ENCODE measurements at regions not wholly inside any gene's neighbourhood (a gene's known extent, or its start where the extent isn't known, plus 50 kb on each side); places are given as distances from the start of the nearest gene placed in this dataset.
"Not testable (repeated sequence)": the region's sequence is repeated elsewhere in the genome, so short reads cannot be mapped to it uniquely, and the experiment has no call there.

- DNase-seq: no peak
Observed at GRCh38 chr6:6875818-6876470, 231.8 kb upstream of the RREB1 start.

DNA sequence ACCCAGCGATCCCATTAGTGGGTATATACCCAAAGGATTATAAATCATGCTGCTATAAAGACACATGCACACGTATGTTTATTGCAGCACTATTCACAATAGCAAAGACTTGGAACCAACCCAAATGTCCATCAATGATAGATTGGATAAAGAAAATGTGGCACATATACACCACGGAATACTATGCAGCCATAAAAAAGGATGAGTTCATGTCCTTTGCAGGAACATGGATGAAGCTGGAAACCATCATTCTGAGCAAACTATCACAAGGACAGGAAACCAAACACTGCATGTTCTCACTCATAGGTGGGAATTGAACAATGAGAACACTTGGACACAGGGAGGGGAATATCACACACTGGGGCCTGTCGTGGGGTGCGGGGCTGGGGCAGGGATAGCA is 230.0 kb upstream of the RREB1 start:
- not testable (repeated sequence) for DNase-seq

DNA sequence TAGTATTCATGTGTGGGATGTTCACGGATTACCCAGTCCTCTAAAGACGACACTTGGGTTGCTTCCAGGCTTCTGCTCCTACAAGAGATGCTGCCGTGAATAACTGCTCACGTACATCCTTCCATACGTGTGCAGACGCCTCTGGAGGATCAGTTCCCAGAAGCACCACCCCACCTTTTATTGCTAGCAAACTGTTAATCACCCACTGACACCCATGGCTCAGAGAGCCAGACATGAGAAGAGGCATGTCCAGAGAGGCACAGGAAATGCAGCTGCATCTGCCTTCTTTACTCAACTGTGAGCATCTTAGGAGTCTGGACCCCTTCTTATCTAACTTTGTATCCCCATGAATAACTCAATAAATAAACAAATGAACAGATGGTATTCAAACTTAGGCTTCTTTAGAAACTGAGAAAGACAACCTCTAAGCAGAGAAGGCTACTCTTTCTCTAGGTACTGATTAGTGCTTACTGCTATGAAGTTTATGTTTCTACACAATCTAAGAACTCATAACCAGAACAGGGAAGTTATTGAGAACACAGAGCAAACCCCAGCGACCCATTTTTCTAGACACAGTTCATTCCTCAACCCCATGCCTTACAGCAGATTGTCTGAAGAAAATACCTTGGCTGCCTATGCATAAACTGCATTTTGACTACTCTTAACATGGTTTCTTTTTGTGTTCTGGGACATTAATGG is 228.7 kb upstream of the RREB1 start:
- DNase-seq: no peak

GRCh38 chr6:6879586-6879974 is 228.2 kb upstream of the RREB1 start:
- not testable (repeated sequence) for DNase-seq

GRCh38 chr6:6880745-6881437 is 226.9 kb upstream of the RREB1 start:
- no peak for DNase-seq

- no peak for DNase-seq
Observed at GRCh38 chr6:6881438-6882225, 226.1 kb upstream of the RREB1 start.

- DNase-seq: no peak
Observed at GRCh38 chr6:6882592-6882991, 225.2 kb upstream of the RREB1 start.

GRCh38 chr6:6883011-6883410 is 224.8 kb upstream of the RREB1 start:
- DNase-seq: no peak

GRCh38 chr6:6884193-6884627 is 223.6 kb upstream of the RREB1 start:
- DNase-seq: no peak

DNA sequence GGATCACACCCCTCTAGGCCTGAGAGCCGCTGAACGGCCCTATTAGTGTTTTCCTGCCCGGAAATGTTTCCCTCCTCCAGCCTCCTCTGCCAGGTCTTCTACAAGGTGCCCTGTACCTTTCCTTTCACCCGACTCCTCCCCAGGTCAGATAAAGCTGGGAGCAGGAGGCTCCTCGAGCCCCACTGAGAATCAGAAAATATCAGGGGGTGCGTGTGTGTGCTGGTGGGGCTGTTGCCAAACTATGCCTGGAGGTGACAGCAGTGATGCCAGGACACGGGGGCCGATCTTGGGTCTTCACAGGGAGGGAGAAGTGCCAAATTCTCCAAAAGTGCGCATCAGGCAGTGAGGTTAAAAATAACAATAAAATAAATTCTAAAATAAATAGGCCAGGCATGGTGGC is 222.8 kb upstream of the RREB1 start:
- DNase-seq: no peak

- DNase-seq: no peak
Observed at GRCh38 chr6:6885521-6886170, 222.1 kb upstream of the RREB1 start.

- DNase-seq: no peak
Observed at GRCh38 chr6:6886171-6886885, 221.4 kb upstream of the RREB1 start.

DNA sequence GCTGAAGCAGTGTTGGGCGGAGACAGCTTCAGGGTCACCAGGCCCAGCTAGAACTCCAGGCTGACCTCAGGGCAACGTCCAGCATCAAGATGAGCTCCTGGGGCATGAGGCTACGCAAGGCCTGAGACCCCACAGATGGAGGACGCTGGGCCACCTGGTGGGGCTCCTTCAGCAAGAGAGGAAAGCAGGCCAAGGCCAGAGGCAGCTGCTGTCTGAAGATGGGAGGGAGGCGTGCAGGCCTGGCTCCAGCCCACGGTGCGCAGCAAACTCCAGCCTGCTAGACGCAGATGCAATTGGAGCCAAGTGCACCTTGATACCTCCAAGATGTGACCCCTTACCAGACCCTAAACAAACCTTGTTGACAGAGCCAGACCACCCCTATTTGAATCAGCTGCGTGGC is 220.9 kb upstream of the RREB1 start:
- DNase-seq: no peak

- DNase-seq: no peak
Observed at GRCh38 chr6:6889601-6890000, 218.2 kb upstream of the RREB1 start.

DNA sequence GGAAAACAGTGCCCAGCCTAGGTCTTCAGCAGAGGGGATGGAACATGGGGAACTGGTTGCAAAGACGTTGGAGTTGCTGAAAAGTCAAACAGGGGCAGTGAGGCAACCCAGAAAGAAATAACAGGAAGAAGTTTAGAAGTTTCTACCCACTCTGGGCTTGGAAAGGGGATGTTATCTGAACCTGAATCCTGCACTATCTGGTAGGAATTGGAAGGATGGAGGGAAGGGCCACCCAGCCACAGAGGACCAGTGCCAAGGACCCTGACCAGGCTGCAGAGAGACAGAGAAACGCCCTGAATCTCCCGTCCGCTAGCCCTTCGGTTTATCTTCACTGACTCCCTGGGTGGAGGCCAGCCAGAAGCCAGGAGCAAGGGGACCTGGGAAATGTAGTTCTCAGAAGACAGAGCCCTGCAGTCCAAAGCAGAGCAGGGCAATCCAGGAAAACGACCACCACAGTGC is 217.3 kb upstream of the RREB1 start:
- DNase-seq: no peak

- DNase-seq: no peak
Observed at GRCh38 chr6:6891125-6891721, 216.5 kb upstream of the RREB1 start.

DNA sequence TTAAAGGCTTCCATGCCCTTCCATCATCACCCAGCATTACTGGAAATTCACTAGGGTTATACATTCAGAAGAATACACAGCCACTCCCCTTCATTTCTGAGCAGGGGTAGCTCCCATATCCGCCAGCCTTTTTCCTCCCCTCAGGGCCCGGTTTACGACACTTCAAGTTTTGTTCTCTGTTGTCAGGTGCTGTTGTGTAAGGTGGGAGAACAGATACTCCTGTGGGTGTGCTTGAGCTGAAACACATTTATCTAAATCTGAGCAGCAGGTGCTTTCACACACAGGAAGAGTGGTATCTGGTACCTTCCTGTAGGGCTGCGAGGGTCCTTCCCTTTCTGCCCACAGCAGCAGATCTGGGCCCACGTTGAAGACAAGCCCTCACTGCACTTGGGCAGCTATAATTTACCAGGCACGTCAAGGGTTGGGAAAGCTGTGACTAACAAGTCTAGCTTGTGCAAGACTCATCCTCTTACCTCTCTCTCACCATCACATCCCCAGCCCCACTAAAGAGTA is 215.8 kb upstream of the RREB1 start:
- DNase-seq: no peak

- no peak for DNase-seq
Observed at GRCh38 chr6:6892744-6893583, 214.8 kb upstream of the RREB1 start.

GRCh38 chr6:6893701-6894100 is 214.1 kb upstream of the RREB1 start:
- DNase-seq: no peak

GRCh38 chr6:6895929-6896328 is 211.8 kb upstream of the RREB1 start:
- DNase-seq: no peak

Measured in GDM1 (cell line).